Stimulated activated naive CD8-positive, alpha-beta T cell treated with anti-CD3 and anti-CD28 coated beads, Interleukin-15, Interleukin-2, amounts not matched to agents 100 ng/mL and 50 ng/mL, for 24 hours (primary cell): ENCODE measurements at regions not wholly inside any gene's neighbourhood (a gene's known extent, or its start where the extent isn't known, plus 50 kb on each side); places are given as distances from the start of the nearest gene placed in this dataset.

Experiments used
- H3K27ac Mint-ChIP-seq: one replicate; pipeline ENCODE4 v1.8.0; 2021; ENCODE audit warnings: mild to moderate bottlenecking, mixed read lengths
- H3K27me3 Mint-ChIP-seq: one replicate; pipeline ENCODE4 v1.8.0; 2021; ENCODE audit warnings: mixed read lengths
- H3K36me3 Mint-ChIP-seq: one replicate; pipeline ENCODE4 v1.8.0; 2021; ENCODE audit warnings: low read depth, mixed read lengths
- H3K4me1 Mint-ChIP-seq: one replicate; pipeline ENCODE4 v1.8.0; 2021; ENCODE audit warnings: low read depth, mixed read lengths
- H3K4me3 Mint-ChIP-seq: one replicate; pipeline ENCODE4 v1.8.0; 2021; ENCODE audit warnings: mild to moderate bottlenecking, mixed read lengths
- H3K9me3 Mint-ChIP-seq: one replicate; pipeline ENCODE4 v1.8.0; 2021; ENCODE audit warnings: mixed read lengths

DNA sequence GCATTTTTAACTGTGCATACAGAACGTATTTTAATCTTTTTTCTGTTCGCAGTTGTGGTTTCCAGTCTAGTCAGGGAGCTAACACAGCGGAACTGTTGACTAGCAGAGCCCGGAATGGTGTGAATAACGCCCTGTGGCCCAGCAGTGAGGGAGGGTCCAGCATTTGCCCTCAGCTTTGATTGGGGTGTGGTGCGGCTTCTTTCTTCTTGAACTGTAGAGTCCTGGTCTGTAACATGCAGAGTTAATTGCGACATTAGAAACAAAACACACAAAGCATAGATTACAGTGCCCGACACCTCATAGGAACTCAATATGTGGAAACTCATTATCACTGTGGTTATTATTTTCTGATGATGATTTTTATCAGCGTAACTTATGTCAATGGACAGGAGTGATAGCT lies 253.6 kb downstream of the SOX11 start:
- no peak overlapping the region for H3K27ac Mint-ChIP-seq
- H3K4me1 Mint-ChIP-seq = no peaks in the 10 kb centered on the region
- H3K9me3 Mint-ChIP-seq = peaks cover 3% of the 10 kb centered on the region
- H3K4me3 Mint-ChIP-seq = no peak overlapping the region
- H3K27me3 Mint-ChIP-seq = no peaks in the 10 kb centered on the region
- no peaks in the 10 kb centered on the region for H3K36me3 Mint-ChIP-seq

DNA sequence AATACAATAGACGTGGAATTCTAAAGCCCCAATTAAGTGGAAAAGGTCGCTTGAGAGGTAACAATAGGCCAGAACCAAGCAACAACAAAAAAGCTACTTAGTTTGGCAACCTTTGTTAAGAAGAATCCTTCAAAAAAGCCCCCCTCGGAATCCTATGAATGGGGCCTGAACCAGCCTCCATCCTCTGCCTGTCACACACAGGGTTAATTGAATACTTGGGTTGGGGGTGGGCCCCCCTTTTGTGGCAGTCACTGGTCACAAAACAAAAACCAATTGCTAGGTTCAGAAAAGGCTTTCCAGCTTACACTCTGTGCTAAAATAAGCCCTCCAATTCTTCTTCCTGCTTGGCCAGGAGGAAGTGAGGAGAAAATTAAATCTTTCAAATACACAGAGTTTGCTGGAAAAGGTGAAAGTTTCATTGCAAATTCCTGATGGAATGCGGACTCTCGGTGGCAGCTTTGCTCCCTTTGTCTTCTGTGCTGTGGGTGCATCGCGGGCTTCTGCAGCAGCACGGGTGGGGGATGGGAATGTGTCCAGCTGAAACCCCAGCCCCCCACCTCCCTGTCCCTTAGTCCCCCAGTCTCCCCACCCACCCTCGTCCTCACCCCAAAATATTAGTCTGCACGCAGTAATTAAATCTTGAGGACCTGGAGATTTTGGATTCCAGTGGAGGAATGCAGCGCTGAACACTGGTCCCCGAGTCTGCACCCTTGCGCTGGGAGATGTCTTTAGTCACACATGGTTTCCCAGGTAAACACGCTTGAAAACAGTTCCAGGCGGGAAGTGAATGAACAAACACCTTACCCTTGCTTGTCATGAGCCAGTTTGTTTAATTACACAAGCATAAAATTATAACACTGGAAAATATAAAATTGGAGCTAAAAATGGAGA lies 254.3 kb downstream of the SOX11 start:
- H3K9me3 Mint-ChIP-seq = peaks cover 3% of the 10 kb centered on the region
- no peak overlapping the region for H3K4me3 Mint-ChIP-seq
- H3K27me3 Mint-ChIP-seq = no peaks in the 10 kb centered on the region
- no peaks in the 10 kb centered on the region for H3K4me1 Mint-ChIP-seq
- no peaks in the 10 kb centered on the region for H3K36me3 Mint-ChIP-seq
- no peak overlapping the region for H3K27ac Mint-ChIP-seq

DNA sequence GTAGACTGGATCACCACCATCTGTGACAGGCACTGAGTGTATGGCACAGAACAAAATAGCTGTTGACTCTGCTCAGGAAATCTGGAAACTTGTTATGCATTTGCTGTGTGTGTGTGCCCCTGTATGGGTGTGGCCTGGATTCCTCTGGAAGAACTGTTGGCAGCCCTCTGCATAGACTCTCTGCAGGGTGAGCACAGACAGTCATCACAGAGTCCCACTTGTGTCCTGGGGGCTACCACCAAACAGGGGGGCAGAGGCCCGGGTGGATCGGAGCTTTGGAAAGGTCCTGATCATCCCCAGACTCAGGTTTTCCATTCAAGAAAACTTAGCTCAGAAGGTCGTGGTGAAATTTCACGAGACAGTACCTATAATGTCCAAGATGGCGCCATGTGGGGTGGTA lies 258.6 kb downstream of the SOX11 start:
- Mint-ChIP-seq H3K4me1 (no peaks in the 10 kb centered on the region), H3K9me3 (peaks cover 8% of the 10 kb centered on the region), H3K4me3 (no peak overlapping the region), H3K36me3 (no peaks in the 10 kb centered on the region), H3K27me3 (no peaks in the 10 kb centered on the region), H3K27ac (no peak overlapping the region)

DNA sequence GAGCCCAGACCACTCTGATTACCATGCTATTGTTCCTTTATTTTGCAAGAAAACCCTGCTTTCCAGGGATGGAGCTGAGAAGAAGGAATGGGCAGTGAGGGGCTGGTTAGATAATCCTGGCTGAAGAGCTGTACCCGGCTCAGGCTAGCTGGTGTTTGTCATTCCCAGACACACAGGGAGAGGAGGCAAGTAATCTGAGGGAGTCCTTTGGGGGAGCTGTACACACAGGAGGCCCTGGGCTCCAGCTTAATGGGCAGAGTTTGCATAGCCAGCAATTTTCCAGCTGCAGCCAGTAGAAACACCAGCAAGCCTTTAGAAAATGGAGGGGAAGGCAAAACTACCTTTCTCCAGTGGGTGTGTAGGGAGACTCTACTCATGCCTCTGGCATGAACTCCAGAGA lies 259.3 kb downstream of the SOX11 start:
- Mint-ChIP-seq H3K9me3 (peaks cover 8% of the 10 kb centered on the region), H3K27me3 (no peaks in the 10 kb centered on the region), H3K4me3 (no peak overlapping the region), H3K27ac (no peak overlapping the region), H3K4me1 (no peaks in the 10 kb centered on the region), H3K36me3 (no peaks in the 10 kb centered on the region)

DNA sequence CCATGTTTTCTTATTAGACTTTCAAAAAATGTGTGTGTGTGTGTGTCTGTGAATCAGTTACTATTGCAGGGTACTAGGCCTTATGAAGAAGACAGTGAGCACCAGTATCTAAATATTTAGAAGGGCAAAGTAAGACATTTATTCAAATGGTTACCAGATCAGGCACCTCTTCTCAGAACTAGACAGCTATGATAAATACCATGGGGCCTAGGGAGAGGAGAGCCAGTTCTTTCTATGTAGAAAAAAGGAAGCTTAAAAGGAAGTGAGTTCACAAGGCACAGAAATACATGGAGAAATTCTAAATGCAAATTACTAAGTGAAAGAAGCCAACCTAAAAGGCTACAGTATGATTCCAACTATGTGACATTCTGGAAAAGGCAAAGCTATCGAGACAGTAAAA lies 261.3 kb downstream of the SOX11 start:
- Mint-ChIP-seq H3K9me3 (peaks cover 15% of the 10 kb centered on the region), H3K36me3 (no peaks in the 10 kb centered on the region), H3K27me3 (no peaks in the 10 kb centered on the region), H3K27ac (no peak overlapping the region), H3K4me1 (no peaks in the 10 kb centered on the region), H3K4me3 (no peak overlapping the region)

DNA sequence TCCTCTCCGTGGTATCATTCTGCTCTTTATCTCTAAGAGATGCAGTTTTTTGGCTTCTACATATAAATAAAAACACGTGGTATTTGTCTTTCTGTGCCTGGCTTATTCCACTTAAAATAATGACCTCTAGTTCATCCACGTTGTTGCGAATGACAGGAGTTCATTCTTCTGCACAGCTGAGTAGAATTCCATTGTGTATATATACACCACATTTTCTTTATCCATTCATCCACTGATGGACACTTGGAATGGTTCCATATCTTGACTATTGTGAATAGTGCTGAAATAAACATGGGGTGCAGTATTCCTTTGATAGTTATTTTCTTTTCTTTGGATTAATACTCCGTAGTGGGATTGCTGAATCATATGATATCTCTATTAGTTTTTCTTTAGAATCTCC lies 262.3 kb downstream of the SOX11 start:
- Mint-ChIP-seq H3K27me3 (no peaks in the 10 kb centered on the region), H3K9me3 (peaks cover 16% of the 10 kb centered on the region), H3K27ac (no peak overlapping the region), H3K36me3 (no peaks in the 10 kb centered on the region), H3K4me1 (no peaks in the 10 kb centered on the region), H3K4me3 (no peak overlapping the region)

DNA sequence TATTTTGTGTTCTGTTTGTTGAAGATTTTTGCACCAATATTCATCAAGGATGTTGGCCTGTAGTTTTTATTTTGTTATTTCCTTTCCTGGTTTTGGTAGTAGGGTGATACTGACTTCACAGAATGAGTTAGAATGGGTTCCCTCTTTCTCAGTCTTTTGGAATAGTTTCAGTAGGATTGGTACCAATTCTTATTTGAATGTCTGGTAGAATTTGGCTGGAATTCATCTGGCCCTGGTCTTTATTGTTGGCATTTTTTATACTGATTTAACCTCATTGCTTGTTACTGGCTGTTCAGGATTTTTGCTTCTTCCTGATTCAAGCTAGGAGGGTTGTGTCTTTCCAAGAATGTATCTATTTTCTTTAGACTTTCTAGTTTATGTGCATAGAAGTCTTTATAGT lies 263.7 kb downstream of the SOX11 start:
- Mint-ChIP-seq H3K4me3 (no peak overlapping the region), H3K27ac (no peak overlapping the region), H3K9me3 (peaks cover 15% of the 10 kb centered on the region), H3K4me1 (no peaks in the 10 kb centered on the region), H3K27me3 (no peaks in the 10 kb centered on the region), H3K36me3 (no peaks in the 10 kb centered on the region)

DNA sequence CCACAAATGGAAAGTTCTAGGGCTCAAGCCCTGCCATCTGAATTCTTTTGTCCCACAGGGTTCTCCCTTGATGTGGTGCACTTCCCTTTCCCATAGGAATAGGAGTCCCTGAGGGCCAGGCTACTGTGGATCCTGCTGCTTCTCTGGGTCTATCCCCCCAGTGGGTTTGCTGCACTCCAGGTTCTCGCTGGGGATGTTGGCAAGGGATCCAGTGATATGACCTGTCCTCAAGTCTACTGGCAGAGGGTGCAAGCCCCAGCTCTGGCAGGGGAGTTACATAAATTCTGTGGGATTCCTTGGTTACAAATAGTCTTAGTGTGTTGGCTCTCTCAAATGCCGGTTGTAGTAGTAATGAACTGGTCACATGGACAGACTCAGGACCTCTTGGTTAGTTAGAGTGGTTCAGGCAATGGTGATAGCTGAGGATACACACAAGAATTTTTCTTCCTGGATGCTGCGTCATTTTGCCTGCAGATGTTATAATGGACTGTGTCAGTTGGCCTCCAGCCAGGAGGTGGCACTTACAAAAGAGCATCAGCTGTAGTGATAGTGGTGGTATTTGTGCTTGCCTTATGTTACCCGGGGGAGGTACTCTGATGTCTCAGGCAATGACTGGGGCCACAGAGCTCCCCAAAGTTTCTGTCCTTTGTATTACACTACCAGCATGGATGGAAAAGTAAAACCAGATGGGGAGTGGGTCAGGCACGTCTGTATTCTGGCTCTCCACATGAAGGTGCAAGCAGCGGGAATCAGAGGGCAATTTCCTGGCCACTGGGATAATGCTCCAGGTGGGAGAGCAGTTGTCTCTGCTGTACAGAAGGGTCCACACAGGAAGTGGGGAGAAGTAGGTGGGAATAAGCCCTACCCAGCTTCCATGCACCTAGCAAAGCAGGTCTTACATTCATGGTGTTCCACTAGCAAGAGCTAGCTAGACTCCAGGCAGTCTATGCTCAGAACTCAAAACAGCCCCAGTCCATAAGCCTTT lies 267.9 kb downstream of the SOX11 start:
- Mint-ChIP-seq H3K9me3 (peaks cover 10% of the 10 kb centered on the region), H3K4me1 (no peaks in the 10 kb centered on the region), H3K27me3 (no peaks in the 10 kb centered on the region), H3K36me3 (no peaks in the 10 kb centered on the region), H3K4me3 (no peak overlapping the region), H3K27ac (no peak overlapping the region)

DNA sequence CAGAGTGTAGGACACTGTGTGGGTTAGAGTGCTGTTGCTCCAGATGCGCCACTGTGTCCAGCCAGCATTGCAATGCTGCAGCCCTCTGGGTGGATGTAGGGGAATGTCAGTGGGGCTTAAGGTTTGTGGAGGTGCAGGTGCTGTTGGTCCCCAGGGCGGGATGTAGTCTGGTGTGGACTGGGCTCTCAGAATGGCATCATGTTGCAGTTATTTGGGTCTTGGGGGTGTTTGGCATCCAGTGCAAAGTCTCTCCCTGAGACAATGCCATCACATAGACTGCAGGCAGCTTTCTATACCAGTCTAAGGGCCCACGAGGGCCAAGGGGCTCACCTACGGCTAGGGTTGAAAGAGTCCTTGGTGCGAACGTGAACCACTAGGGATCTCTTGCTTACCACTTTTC lies 275.3 kb downstream of the SOX11 start:
- Mint-ChIP-seq H3K36me3 (no peaks in the 10 kb centered on the region), H3K27me3 (no peaks in the 10 kb centered on the region), H3K4me1 (no peaks in the 10 kb centered on the region), H3K27ac (no peak overlapping the region), H3K9me3 (peaks cover 8% of the 10 kb centered on the region), H3K4me3 (no peak overlapping the region)

DNA sequence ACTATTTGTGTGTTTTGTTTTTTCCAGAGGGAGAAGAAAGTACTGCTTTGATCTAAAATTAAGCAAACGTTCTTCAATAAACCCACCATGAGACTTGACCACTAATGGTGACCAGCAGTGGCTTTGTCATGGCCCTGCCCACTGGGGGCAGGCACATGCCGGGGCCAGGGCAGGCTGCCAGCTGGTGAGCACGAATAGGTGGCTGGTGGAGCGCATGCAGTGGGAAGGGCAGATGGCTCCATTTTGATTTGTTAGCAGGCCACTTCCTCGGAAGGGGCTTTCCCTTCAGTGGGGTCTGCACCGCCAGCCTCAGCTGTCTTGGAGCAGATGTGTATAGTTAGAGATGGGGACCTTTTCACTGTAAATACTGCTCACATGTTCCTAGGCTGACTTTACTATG lies 277.1 kb downstream of the SOX11 start:
- no peaks in the 10 kb centered on the region for H3K27me3 Mint-ChIP-seq
- H3K9me3 Mint-ChIP-seq = peaks cover 8% of the 10 kb centered on the region
- no peaks in the 10 kb centered on the region for H3K4me1 Mint-ChIP-seq
- no peak overlapping the region for H3K4me3 Mint-ChIP-seq
- H3K27ac Mint-ChIP-seq = no peak overlapping the region
- no peaks in the 10 kb centered on the region for H3K36me3 Mint-ChIP-seq

DNA sequence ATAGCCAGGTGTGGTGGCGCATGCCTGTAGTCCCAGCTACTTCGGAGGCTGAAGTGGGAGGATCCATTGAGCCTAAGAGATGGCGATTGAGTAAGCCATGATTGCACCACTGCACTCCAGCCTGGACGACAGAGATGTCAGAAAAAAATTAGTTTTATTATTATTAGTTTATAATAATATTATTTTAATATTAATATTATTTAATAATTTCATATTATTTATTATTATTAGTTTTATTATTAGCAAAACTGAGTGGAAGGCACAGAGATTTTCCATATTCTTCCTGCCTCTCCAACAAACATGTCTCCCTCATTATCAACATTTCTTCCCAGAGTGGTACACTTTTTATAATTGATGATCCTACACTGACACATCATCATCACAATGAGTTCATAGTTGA lies 278.2 kb downstream of the SOX11 start:
- H3K27me3 Mint-ChIP-seq = no peaks in the 10 kb centered on the region
- no peaks in the 10 kb centered on the region for H3K4me1 Mint-ChIP-seq
- H3K27ac Mint-ChIP-seq = no peak overlapping the region
- H3K9me3 Mint-ChIP-seq = peaks cover 8% of the 10 kb centered on the region
- no peaks in the 10 kb centered on the region for H3K36me3 Mint-ChIP-seq
- H3K4me3 Mint-ChIP-seq = no peak overlapping the region

DNA sequence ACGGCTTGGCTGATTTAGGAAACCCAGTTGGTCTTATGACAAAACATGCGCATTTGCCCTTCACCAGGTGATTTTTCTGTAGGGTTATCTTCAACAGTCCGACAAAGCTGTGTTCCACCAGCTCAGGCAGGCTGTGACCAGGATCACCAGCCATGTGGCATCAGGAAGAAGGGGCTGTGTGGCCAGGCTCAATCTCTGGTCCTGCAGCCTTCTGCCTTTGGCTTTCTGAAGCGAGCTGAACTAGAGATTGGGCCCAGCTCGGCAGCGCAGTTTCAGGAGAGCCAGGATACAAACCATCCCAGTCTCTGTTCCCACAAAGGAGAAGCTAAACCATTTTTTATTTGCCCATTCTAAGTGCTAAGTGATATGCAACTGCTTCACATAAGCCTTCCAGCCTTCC lies 282.3 kb downstream of the SOX11 start:
- Mint-ChIP-seq H3K9me3 (peaks cover 3% of the 10 kb centered on the region), H3K4me1 (no peaks in the 10 kb centered on the region), H3K27me3 (no peaks in the 10 kb centered on the region), H3K36me3 (no peaks in the 10 kb centered on the region), H3K27ac (no peak overlapping the region), H3K4me3 (no peak overlapping the region)

DNA sequence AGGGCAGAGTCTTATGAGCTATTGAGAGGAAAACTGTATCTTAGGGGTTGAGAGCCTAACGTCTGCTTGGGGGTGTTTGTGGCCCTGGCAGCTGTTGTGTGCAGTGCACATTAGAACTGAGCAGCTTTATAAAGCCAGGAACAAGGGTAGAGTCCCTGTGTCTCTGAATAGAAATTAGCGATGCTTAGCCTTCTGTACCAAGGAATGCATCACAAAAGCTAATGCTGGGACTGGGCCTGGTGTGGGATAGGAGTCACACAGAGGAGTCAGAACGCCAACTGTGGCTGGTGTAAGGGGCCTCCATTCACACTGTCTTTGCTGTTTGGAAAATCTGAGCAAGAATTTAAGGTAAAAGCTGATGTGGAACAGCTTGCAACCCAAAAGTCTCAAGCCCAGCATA lies 283.2 kb downstream of the SOX11 start:
- Mint-ChIP-seq H3K36me3 (no peaks in the 10 kb centered on the region), H3K9me3 (peaks cover 3% of the 10 kb centered on the region), H3K4me1 (no peaks in the 10 kb centered on the region), H3K27ac (no peak overlapping the region), H3K4me3 (no peak overlapping the region), H3K27me3 (no peaks in the 10 kb centered on the region)

DNA sequence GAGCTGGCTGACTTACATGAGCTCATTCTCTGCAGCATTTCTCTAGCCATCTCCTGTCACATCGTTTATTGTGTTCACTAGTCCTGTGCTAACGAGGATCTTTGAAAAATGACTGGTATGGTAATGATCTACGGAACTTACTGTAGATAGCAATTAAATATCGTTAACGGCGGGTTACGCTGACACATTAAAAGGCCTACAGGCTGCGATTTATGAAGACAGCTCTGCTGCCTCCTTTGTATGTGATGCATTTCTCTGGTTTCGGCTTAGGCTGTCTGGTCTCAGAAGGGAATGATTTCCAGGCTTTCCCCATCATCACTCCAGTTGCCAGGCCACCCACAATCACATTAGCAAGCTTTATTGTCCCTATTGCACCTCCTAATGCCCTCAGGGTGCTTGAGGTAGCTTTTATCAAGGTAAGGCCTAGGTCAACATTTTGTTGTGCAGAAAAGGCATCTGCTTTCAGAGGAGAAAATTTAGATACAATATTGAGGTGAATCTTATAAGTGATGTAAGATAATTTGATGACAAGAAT lies 284.4 kb downstream of the SOX11 start:
- Mint-ChIP-seq H3K9me3 (no peaks in the 10 kb centered on the region), H3K4me3 (no peak overlapping the region), H3K27me3 (no peaks in the 10 kb centered on the region), H3K36me3 (no peaks in the 10 kb centered on the region), H3K27ac (no peak overlapping the region), H3K4me1 (no peaks in the 10 kb centered on the region)

DNA sequence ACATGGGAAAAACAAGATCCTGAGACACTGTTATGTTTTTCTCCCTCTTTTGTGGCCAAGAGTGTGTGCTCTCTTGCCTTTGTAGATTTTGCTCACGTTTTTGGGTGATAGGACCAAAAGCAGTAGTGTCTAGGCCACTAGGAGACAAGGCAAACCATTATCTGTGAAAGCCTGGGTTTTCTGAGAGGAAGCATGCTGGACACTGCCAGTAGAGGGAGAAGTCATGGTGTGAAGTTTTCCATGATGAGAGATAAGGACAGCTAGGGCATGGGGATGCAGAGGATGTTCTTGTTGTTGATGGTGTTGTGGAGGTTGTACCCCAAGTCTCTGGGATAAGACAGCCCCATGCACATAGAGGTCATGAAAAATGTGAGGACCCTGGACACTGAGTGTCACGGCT lies 285.3 kb downstream of the SOX11 start:
- H3K4me3 Mint-ChIP-seq = no peak overlapping the region
- H3K9me3 Mint-ChIP-seq = no peaks in the 10 kb centered on the region
- H3K4me1 Mint-ChIP-seq = no peaks in the 10 kb centered on the region
- H3K36me3 Mint-ChIP-seq = no peaks in the 10 kb centered on the region
- no peak overlapping the region for H3K27ac Mint-ChIP-seq
- H3K27me3 Mint-ChIP-seq = no peaks in the 10 kb centered on the region
